GM12892 (cell line): ENCODE measurements at regions not wholly inside any gene's neighbourhood (a gene's known extent, or its start where the extent isn't known, plus 50 kb on each side); places are given as distances from the start of the nearest gene placed in this dataset.
"Not testable (repeated sequence)": the region's sequence is repeated elsewhere in the genome, so short reads cannot be mapped to it uniquely, and the experiment has no call there.

Source experiments
- POLR2A ChIP-seq: IDR thresholded peaks from 2 replicates; pipeline ENCODE4 v1.6.1; 2011; ENCODE audit warnings: low read depth, low read length, control low read depth
- POLR2AphosphoS5 ChIP-seq: IDR thresholded peaks from 2 replicates; pipeline ENCODE4 v1.6.1; 2011; ENCODE audit warnings: low read depth, low read length, control low read depth
- TAF1 ChIP-seq: IDR thresholded peaks from 2 replicates; pipeline ENCODE4 v1.6.1; 2011; ENCODE audit warnings: low read depth, mild to moderate bottlenecking, control low read depth, low read length, borderline replicate concordance

DNA sequence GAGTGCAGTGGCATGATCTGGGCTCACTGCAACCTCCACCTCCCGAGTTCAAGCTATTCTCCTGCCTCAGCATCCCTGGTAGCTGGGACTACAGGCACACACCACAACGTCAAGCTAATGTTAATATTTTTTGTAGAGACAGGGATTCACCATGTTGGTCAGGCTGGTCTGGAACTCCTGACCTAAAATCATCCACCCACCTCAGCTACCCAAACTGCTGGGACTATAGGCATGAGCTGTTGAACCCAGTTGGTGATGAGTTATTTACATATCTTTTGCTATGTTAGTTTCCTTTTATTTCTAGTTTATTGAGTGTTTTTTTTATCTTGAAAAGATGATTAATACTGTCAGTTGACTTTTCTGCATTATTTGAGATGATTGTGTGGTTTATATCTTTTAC lies 53.3 kb upstream of the GPR39 start:
- TF ChIP-seq POLR2A, POLR2AphosphoS5, TAF1: not testable (repeated sequence)
